HFFc6 (cell line): ENCODE measurements at regions not wholly inside any gene's neighbourhood (a gene's known extent, or its start where the extent isn't known, plus 50 kb on each side); places are given as distances from the start of the nearest gene placed in this dataset.

Experiments
- DNase-seq: peaks from one replicate; pipeline ENCODE4 v3.0.0-alpha.2; 2018
- H3K27ac Mint-ChIP-seq: 2 replicates; pipeline ENCODE4 v1.8.0; 2020; ENCODE audit warnings: mild to moderate bottlenecking, mixed read lengths
- H3K27me3 Mint-ChIP-seq: 2 replicates; pipeline ENCODE4 v1.8.0; 2021; ENCODE audit warnings: mild to moderate bottlenecking, moderate library complexity, mixed read lengths; ENCODE audit not compliant: insufficient read depth
- H3K36me3 Mint-ChIP-seq: 2 replicates; pipeline ENCODE4 v1.8.0; 2021; ENCODE audit warnings: low read depth, mixed read lengths
- H3K4me1 Mint-ChIP-seq: 2 replicates; pipeline ENCODE4 v1.8.0; 2020; ENCODE audit warnings: low read depth, mixed read lengths
- H3K4me3 Mint-ChIP-seq: 2 replicates; pipeline ENCODE4 v1.8.0; 2020; ENCODE audit warnings: mild to moderate bottlenecking, moderate library complexity, mixed read lengths
- H3K9me3 Mint-ChIP-seq: 2 replicates; pipeline ENCODE4 v1.8.0; 2020; ENCODE audit warnings: mild to moderate bottlenecking, mixed read lengths
- CTCF ChIP-seq: fragments of 200-600 bp; sonication (generic); IDR thresholded peaks from 2 replicates; pipeline ENCODE4 v1.5.0; 2021; ENCODE audit warnings: antibody characterized with exemption, mild to moderate bottlenecking

- no peak for TF ChIP-seq CTCF
- Mint-ChIP-seq H3K9me3 (peaks cover 9% of the 10 kb centered on the region; the same call in 1 of the 2 replicates), H3K4me3 (no peak overlapping the region), H3K27ac (no peak overlapping the region), H3K27me3 (peaks cover 3% of the 10 kb centered on the region), H3K4me1 (no peaks in the 10 kb centered on the region), H3K36me3 (no peaks in the 10 kb centered on the region)
- no peak for DNase-seq
These were observed 546.7 kb upstream of the ADAMTS9 start for GRCh38 chr3:65234499-65234898.

- no peak for DNase-seq
- no peak overlapping the region for H3K27ac Mint-ChIP-seq
These were observed 545.8 kb upstream of the ADAMTS9 start for GRCh38 chr3:65233561-65233960.

GRCh38 chr3:65231544-65231943, 543.7 kb upstream of the ADAMTS9 start:
- no peak for TF ChIP-seq CTCF
- Mint-ChIP-seq H3K4me3 (no peak overlapping the region), H3K9me3 (peaks cover 5% of the 10 kb centered on the region; the same call in 1 of the 2 replicates), H3K27me3 (peaks cover 1% of the 10 kb centered on the region; the same call in 1 of the 2 replicates), H3K36me3 (no peaks in the 10 kb centered on the region), H3K27ac (no peak overlapping the region), H3K4me1 (no peaks in the 10 kb centered on the region)
- no peak for DNase-seq

More at GRCh38 chr3:65233561-65233960, 545.8 kb upstream of the ADAMTS9 start:
- H3K36me3 Mint-ChIP-seq = no peaks in the 10 kb centered on the region
- H3K9me3 Mint-ChIP-seq = peaks cover 9% of the 10 kb centered on the region; the same call in 1 of the 2 replicates
- H3K4me1 Mint-ChIP-seq = no peaks in the 10 kb centered on the region
- TF ChIP-seq CTCF = no peak
- peaks cover 3% of the 10 kb centered on the region for H3K27me3 Mint-ChIP-seq
- no peak overlapping the region for H3K4me3 Mint-ChIP-seq

GRCh38 chr3:65230261-65231139, 542.7 kb upstream of the ADAMTS9 start:
- no peaks in the 10 kb centered on the region for H3K36me3 Mint-ChIP-seq
- H3K4me3 Mint-ChIP-seq = no peak overlapping the region
- no peak overlapping the region for H3K27ac Mint-ChIP-seq
- no peaks in the 10 kb centered on the region for H3K27me3 Mint-ChIP-seq
- DNase-seq = no peak
- TF ChIP-seq CTCF = no peak
- H3K4me1 Mint-ChIP-seq = no peaks in the 10 kb centered on the region
- peaks cover 5% of the 10 kb centered on the region; the same call in 1 of the 2 replicates for H3K9me3 Mint-ChIP-seq

- Mint-ChIP-seq H3K4me1 (no peaks in the 10 kb centered on the region), H3K27ac (no peak overlapping the region), H3K4me3 (no peak overlapping the region), H3K9me3 (peaks cover 17% of the 10 kb centered on the region), H3K27me3 (no peaks in the 10 kb centered on the region), H3K36me3 (no peaks in the 10 kb centered on the region)
- TF ChIP-seq CTCF = no peak
- no peak for DNase-seq
These were observed 538.5 kb upstream of the ADAMTS9 start for GRCh38 chr3:65226287-65226686.
